Lung (tissue), 11 donors: ENCODE measurements at regions not wholly inside any gene's neighbourhood (a gene's known extent, or its start where the extent isn't known, plus 50 kb on each side); places are given as distances from the start of the nearest gene placed in this dataset.
A peak's percentile ranks its signal among the peaks of the same experiment; 100 is the strongest.

ENCODE experiments used
- ATAC-seq: fragments of 200-7000 bp; cut with Tn5 transposase; one replicate; pipeline ENCODE4 v1.9.1; 2020; ENCODE audit warnings: moderate number of reproducible peaks; ENCODE audit not compliant: insufficient read depth, low FRiP score
- DNase-seq, 3 donors: peaks; one replicate each; pipeline ENCODE4 v3.0.0-alpha.2; 2013 to 2017
- H3K27ac ChIP-seq, 2 donors: one replicate each; pipeline ENCODE4 v1.5.1; 2013; ENCODE audit warnings: mild to moderate bottlenecking in 2 of 2, moderate library complexity in 2 of 2, control low read depth in 1 of 2, inconsistent platforms in 1 of 2, low read depth in 1 of 2, low read length in 1 of 2
- H3K27me3 ChIP-seq, 3 donors: one replicate each; pipeline ENCODE4 v1.5.1; 2013; ENCODE audit warnings: low read length in 2 of 3; ENCODE audit not compliant: control insufficient read depth in 3 of 3, insufficient read depth in 3 of 3
- H3K36me3 ChIP-seq, 4 donors: one replicate each; pipeline ENCODE4 v1.5.1; 2013; ENCODE audit warnings: low read length in 4 of 4, mild to moderate bottlenecking in 1 of 4, moderate library complexity in 1 of 4; ENCODE audit not compliant: control insufficient read depth in 4 of 4, insufficient read depth in 4 of 4
- H3K4me1 ChIP-seq, 5 donors: one replicate each; pipeline ENCODE4 v1.5.1; 2013; ENCODE audit warnings: low read length in 5 of 5, mild to moderate bottlenecking in 2 of 5, moderate library complexity in 1 of 5; ENCODE audit not compliant: control insufficient read depth in 5 of 5, insufficient read depth in 5 of 5
- H3K4me3 ChIP-seq: one replicate; pipeline ENCODE4 v1.5.1; 2013; ENCODE audit warnings: mild to moderate bottlenecking, control low read depth, moderate library complexity
- H3K9ac ChIP-seq, 2 donors: one replicate each; pipeline ENCODE4 v1.5.1; 2013; ENCODE audit warnings: low read length in 2 of 2, control low read depth in 1 of 2; ENCODE audit not compliant: insufficient read depth in 1 of 2
- H3K9me3 ChIP-seq, 4 donors: one replicate each; pipeline ENCODE4 v1.5.1; 2013; ENCODE audit warnings: low read length in 3 of 4, mild to moderate bottlenecking in 1 of 4, moderate library complexity in 1 of 4; ENCODE audit not compliant: control insufficient read depth in 4 of 4, insufficient read depth in 3 of 4
- WGBS, 2 donors: extraction: QIAGEN DNeasy Blood & Tissue Kit; methylation state at CpG; one replicate each; pipeline ENCODE4 v1.1.7; 2013; 5-methylcytosine and 5-hydroxymethylcytosine counted together
- TF ChIP-seq, protein P1 (sequence below): IDR thresholded peaks from 2 replicates; pipeline ENCODE4 v1.5.1; 2012; ENCODE audit warnings: mild to moderate bottlenecking; ENCODE audit errors: control extremely low read depth, extremely low read depth
- donor health status: control.
- donor health status: control.
- donor health status: Bipolar disorder and iron deficiency.
- donor health status: healthy.
- donor health status: DM: yes; HTN: yes; CAD: no.

DNA sequence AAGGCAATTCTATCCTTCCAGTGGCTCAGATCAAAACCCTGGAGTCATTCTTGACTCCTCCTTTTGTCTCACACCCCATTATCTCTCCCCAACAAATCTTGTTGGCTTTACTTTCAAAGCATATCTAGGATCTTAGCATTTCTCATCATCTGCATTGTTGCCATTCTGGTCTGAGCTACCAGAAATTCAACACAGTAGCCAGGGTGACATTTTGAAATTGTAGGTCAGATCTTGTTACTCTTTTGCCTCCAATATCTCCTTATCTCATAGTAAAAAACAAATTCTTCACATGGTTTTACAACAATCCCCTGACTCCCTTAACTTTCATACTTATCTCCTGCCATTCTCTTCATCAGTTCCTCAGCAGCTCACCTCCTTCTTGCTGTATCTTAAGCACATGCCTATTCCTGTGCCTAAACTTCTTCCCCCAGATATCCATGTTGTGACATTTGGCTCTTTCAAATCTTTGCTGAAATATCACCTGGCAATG, 115.8 kb downstream of the KLF5 start:
- no peak overlapping the region for H3K9ac ChIP-seq
- H3K27me3 ChIP-seq = no peaks in the 10 kb centered on the region
- no peak for DNase-seq
- H3K27ac ChIP-seq = no peak overlapping the region
- no peak for ATAC-seq
- no peak overlapping the region for H3K4me3 ChIP-seq
- TF ChIP-seq, protein P1, sequence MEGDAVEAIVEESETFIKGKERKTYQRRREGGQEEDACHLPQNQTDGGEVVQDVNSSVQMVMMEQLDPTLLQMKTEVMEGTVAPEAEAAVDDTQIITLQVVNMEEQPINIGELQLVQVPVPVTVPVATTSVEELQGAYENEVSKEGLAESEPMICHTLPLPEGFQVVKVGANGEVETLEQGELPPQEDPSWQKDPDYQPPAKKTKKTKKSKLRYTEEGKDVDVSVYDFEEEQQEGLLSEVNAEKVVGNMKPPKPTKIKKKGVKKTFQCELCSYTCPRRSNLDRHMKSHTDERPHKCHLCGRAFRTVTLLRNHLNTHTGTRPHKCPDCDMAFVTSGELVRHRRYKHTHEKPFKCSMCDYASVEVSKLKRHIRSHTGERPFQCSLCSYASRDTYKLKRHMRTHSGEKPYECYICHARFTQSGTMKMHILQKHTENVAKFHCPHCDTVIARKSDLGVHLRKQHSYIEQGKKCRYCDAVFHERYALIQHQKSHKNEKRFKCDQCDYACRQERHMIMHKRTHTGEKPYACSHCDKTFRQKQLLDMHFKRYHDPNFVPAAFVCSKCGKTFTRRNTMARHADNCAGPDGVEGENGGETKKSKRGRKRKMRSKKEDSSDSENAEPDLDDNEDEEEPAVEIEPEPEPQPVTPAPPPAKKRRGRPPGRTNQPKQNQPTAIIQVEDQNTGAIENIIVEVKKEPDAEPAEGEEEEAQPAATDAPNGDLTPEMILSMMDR = no peak
- H3K36me3 ChIP-seq = no peaks in the 10 kb centered on the region
- no peaks in the 10 kb centered on the region for H3K4me1 ChIP-seq
- no peaks in the 10 kb centered on the region for H3K9me3 ChIP-seq

DNA sequence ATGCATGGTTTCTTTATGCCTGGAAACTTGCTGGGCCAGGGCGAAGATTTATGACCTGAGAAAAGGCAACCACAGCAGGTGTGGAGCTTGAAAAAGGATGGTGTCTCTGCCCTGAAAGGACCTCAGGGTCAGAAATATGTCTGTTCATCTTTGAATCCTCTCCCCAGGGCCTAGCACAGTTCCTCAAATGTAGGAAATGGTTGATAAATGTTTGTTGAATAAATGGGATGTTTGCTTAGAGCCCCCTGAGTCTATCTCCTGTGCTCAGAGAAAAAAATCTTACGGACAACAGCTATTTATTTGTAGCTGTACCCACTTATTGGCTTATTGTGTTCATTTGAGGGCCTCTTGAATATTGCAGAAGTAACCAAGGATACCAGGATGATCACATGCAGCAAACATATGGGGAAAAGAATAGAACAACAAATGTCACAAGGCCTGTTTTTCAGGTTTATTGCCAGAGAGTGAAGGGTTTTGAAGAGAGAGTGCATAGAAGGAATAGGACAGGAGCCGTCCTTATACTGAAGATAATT, 114.5 kb downstream of the KLF5 start:
- 89 to 92% methylated on average over 3 of the region's 3 CpGs for WGBS, 2 donors
- no peak overlapping the region for H3K27ac ChIP-seq
- H3K36me3 ChIP-seq = no peaks in the 10 kb centered on the region
- TF ChIP-seq, protein P1 = no peak
- H3K27me3 ChIP-seq = no peaks in the 10 kb centered on the region
- no peaks in the 10 kb centered on the region for H3K9me3 ChIP-seq
- H3K4me1 ChIP-seq = no peaks in the 10 kb centered on the region
- ATAC-seq (no peak), DNase-seq (no peak)
- no peak overlapping the region for H3K9ac ChIP-seq
- H3K4me3 ChIP-seq = no peak overlapping the region

DNA sequence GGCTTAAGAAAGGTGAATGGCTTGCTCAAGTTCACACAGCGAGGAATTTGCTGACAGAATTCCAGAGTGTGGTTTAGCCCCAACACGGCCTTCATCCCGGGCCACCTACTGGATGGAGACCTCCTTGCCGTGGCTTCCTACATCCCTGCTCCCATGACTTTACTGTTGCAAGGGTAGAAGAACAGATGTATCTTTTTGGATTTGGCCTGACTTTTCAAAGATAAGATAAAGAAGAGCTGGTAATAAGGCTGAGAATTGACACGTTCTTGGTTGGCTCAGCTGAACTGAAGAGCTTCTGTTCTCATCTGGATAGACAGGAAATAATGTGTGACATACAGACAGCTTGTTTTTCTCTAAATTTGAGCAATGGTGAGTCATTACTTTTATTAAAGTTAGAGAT, 113.1 kb downstream of the KLF5 start:
- peak in 1 of 3 donors; percentile 8 for DNase-seq
- H3K9me3 ChIP-seq = no peaks in the 10 kb centered on the region
- no peak overlapping the region for H3K27ac ChIP-seq
- no peaks in the 10 kb centered on the region for H3K27me3 ChIP-seq
- H3K36me3 ChIP-seq = no peaks in the 10 kb centered on the region
- no peaks in the 10 kb centered on the region for H3K4me1 ChIP-seq
- WGBS, 2 donors = 68 to 84% methylated on average over 5 of the region's 5 CpGs
- ATAC-seq = no peak
- TF ChIP-seq, protein P1 = no peak
- no peak overlapping the region for H3K9ac ChIP-seq
- H3K4me3 ChIP-seq = no peak overlapping the region

DNA sequence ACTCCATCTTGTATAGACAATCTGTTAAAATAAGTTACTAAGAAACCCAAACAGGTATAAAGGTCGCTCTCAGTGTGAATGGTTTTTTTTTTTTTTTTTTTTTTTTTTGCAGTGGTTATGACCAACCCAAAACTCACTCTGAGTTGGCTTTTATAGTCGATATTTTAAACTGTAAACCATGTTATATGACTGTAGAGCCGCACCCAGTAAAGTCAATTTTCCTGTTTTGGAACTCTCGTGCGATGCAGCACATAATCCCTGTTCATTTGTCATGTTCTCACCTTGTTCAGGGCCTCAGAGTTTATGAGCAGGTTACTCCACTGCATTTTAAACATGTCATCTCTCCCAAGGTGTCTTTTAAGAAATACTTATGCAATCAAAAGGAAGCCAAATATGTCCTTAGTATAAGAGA, 112.5 kb downstream of the KLF5 start:
- no peak for DNase-seq
- no peak overlapping the region for H3K27ac ChIP-seq
- ATAC-seq = no peak

More for the DNA sequence above, 112.5 kb downstream of the KLF5 start:
- H3K27me3 ChIP-seq = no peaks in the 10 kb centered on the region
- H3K9me3 ChIP-seq = no peaks in the 10 kb centered on the region
- no peak overlapping the region for H3K9ac ChIP-seq
- TF ChIP-seq, protein P1 = no peak
- H3K4me1 ChIP-seq = no peaks in the 10 kb centered on the region
- H3K4me3 ChIP-seq = no peak overlapping the region
- H3K36me3 ChIP-seq = no peaks in the 10 kb centered on the region
- WGBS, 2 donors = 84 to 88% methylated on average over 5 of the region's 5 CpGs
